Pancreas (tissue), 10 donors: ENCODE measurements at regions not wholly inside any gene's neighbourhood (a gene's known extent, or its start where the extent isn't known, plus 50 kb on each side); places are given as distances from the start of the nearest gene placed in this dataset.

Experiments
- ATAC-seq, 4 donors: fragments of 200-7000 bp; cut with Tn5 transposase; one replicate each; pipeline versions ENCODE4 v1.8.0 to v1.9.1; 2020; ENCODE audit warnings: mild to moderate bottlenecking in 4 of 4, moderate library complexity in 4 of 4
- DNase-seq, 6 donors: peaks; one replicate each; pipeline ENCODE4 v3.0.0-alpha.2; 2020
- FAIRE-seq: peaks from 2 replicates; lab custom pipeline; 2012; peaks lifted over from hg19 to GRCh38; lab: Jason Lieb, UNC
- H3K27ac ChIP-seq, 4 donors: fragments of 200-600 bp; sonication (generic); 1 replicate in 3 of 4; 2 replicates in 1 of 4; pipeline versions ENCODE4 v1.5.0 to v1.8.0; 2020
- H3K27me3 ChIP-seq, 4 donors: fragments of 200-600 bp; one replicate each; pipeline ENCODE4 v1.8.0; 2021
- H3K36me3 ChIP-seq, 3 donors: fragments of 200-600 bp; sonication (generic) in 1 of 3; one replicate each; pipeline versions ENCODE4 v1.5.0 to v1.8.0; 2020 to 2021
- H3K4me1 ChIP-seq, 3 donors: fragments of 200-600 bp; one replicate each; pipeline ENCODE4 v1.8.0; 2021
- H3K4me3 ChIP-seq, 4 donors: fragments of 200-600 bp; sonication (generic) in 2 of 4; one replicate each; pipeline versions ENCODE4 v1.5.0 to v1.8.0; 2020 to 2021
- H3K9me3 ChIP-seq, 4 donors: fragments of 200-600 bp; one replicate each; pipeline ENCODE4 v1.8.0; 2021
- WGBS, 2 donors: extraction: QIAGEN DNeasy Blood & Tissue Kit; methylation state at CpG; one replicate each; pipeline ENCODE4 v1.1.7; 2013; 5-methylcytosine and 5-hydroxymethylcytosine counted together
- intact Hi-C, 3 donors: fragments of 100-400 bp; cut with DNase I; formaldehyde crosslinking; loops; one replicate each; pipeline versions ENCODE4 v1.11.1 to v1.14.2; 2022
- TF ChIP-seq, protein P1 (sequence below), 4 donors: fragments of 200-600 bp; sonication (generic) in 3 of 4; IDR thresholded peaks; one replicate each; pipeline versions ENCODE4 v1.5.0 to v1.8.0; 2021; ENCODE audit warnings: antibody characterized with exemption in 4 of 4
- donor health status: healthy with polysubstance abuse.
- donor health status: DM: no; HTN: no; CAD: no; lungs with moderate emphysema.
- donor health status: DM: no; HTN: no; CAD: no.
- donor health status: control.
- donor health status: control.
- donor health status: Bipolar disorder and iron deficiency.
- donor health status: DM: yes; HTN: yes; CAD: no.
- donor health status: DM: no; HTN: no; CAD: no.
- donor health status: DM: no; HTN: no; CAD: no.
- donor health status: DM: yes; HTN: yes; CAD: no.

DNA sequence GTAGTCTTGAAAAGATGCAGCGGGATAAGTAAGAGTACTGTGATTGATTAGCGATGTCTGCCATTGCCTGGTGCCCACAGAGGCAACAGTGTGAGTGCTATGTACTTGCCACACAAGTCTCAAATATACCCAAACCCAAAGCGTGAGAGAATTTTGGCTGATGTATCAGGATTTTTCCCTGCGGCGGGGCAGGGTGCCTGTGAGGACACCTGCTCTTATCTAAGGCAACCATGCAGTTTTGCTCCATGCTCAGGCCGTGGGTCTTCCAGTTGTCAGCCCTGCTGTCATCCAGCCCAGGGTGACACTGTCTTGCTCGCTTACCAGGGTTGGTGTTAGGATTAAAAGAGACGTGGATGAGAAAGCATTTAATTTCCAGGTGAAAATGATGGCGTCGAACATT lies 202.7 kb downstream of the PTPRU start:
- H3K27ac ChIP-seq = no peak overlapping the region
- TF ChIP-seq, protein P1, sequence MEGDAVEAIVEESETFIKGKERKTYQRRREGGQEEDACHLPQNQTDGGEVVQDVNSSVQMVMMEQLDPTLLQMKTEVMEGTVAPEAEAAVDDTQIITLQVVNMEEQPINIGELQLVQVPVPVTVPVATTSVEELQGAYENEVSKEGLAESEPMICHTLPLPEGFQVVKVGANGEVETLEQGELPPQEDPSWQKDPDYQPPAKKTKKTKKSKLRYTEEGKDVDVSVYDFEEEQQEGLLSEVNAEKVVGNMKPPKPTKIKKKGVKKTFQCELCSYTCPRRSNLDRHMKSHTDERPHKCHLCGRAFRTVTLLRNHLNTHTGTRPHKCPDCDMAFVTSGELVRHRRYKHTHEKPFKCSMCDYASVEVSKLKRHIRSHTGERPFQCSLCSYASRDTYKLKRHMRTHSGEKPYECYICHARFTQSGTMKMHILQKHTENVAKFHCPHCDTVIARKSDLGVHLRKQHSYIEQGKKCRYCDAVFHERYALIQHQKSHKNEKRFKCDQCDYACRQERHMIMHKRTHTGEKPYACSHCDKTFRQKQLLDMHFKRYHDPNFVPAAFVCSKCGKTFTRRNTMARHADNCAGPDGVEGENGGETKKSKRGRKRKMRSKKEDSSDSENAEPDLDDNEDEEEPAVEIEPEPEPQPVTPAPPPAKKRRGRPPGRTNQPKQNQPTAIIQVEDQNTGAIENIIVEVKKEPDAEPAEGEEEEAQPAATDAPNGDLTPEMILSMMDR (IDR thresholded peaks at IDR 0.05) = no peak
- no peaks in the 10 kb centered on the region for H3K36me3 ChIP-seq
- no peaks in the 10 kb centered on the region for H3K27me3 ChIP-seq
- DNase-seq (no peak), ATAC-seq (no peak), FAIRE-seq (no peak)
- no peaks in the 10 kb centered on the region for H3K4me1 ChIP-seq
- H3K4me3 ChIP-seq = no peak overlapping the region
- intact Hi-C loops = no loop called here
- WGBS, 2 donors = 77 to 79% methylated on average over 10 of the region's 10 CpGs
- H3K9me3 ChIP-seq = no peaks in the 10 kb centered on the region

DNA sequence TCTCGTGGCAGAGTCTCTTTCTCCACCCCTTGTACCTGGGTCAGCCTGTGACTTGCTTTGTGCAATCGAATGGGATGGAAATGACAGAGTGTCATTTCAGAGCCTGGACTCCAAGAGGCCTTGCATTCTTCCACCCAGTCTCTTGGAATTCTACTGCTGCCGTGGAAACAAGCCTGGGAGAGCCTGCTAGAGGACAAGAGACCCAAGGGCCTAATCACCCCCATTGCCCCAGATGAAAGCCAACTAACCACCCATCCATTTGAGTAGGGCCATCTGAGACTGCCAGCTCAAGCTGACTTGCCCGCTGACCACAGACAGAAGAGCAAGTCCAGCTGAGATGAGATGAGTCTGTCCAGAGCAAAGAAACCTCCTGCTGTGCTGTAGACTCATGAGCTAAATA lies 201.6 kb downstream of the PTPRU start:
- 60 to 64% methylated on average over 4 of the region's 4 CpGs for whole genome bisulfite sequencing, 2 donors
- Histone ChIP-seq H3K27ac (no peak overlapping the region), H3K36me3 (no peaks in the 10 kb centered on the region), H3K27me3 (no peaks in the 10 kb centered on the region), H3K9me3 (no peaks in the 10 kb centered on the region), H3K4me3 (no peak overlapping the region), H3K4me1 (no peaks in the 10 kb centered on the region)
- TF ChIP-seq, protein P1 (IDR thresholded peaks at IDR 0.05) = no peak
- intact Hi-C loops = no loop called here
- DNase-seq (no peak), ATAC-seq (no peak), FAIRE-seq (no peak)

DNA sequence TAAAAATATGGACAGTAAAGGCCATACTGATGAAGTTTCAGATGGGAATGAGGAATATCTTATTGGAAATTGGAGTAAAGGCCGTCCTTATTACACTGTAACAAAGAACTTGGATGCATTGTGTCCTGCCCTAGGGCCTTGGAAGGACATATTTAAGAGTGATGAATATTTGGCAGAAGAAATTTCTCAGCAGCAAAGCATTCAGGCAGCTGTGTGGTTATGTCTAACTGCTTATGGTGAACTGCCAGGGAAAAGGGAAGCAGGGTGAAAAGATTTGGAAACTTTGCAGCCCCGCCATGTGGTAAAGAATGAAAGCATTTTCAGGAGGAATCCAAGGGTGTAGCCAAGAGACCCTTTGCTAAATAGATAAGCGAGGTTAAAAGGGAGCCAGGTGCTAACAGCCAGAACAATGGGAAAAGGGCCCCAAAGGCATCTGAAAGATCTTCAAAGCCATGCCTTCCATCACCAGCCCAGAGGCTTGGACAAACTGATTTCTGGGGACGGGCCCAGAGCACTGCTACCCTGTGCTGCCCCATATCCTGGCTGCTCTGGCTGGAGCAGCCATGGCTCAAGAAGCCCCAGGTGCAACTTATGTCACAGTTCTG lies 200.0 kb downstream of the PTPRU start:
- DNase-seq (no peak), FAIRE-seq (no peak), ATAC-seq (no peak)
- Histone ChIP-seq H3K27ac (no peak overlapping the region), H3K36me3 (no peaks in the 10 kb centered on the region), H3K9me3 (no peaks in the 10 kb centered on the region), H3K4me3 (no peak overlapping the region), H3K27me3 (no peaks in the 10 kb centered on the region), H3K4me1 (no peaks in the 10 kb centered on the region)
- intact Hi-C loops = no loop called here
- TF ChIP-seq, protein P1 (IDR thresholded peaks at IDR 0.05) = no peak
- 59 to 67% methylated on average over 4 of the region's 4 CpGs for WGBS, 2 donors

DNA sequence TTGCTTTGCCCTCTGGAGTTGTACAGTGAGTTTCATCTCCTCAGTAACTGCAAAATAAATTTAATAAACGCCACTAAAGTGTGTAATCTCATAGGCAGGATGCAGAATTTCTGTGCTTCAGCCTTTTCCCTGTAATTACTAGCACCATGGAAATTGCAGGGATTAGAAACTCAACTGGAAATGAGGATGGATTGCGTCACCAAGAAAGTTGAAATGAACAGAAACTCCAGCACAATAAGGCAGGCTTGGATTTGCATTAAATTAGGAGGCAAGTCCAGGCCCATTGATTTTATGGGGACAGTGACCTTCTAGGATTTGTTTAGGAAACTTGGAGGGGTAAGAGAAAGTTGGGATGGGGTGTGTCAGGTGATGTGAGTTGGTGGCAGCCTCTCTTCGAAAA lies 197.5 kb downstream of the PTPRU start:
- ATAC-seq = no peak
- intact Hi-C loops = no loop called here

DNA sequence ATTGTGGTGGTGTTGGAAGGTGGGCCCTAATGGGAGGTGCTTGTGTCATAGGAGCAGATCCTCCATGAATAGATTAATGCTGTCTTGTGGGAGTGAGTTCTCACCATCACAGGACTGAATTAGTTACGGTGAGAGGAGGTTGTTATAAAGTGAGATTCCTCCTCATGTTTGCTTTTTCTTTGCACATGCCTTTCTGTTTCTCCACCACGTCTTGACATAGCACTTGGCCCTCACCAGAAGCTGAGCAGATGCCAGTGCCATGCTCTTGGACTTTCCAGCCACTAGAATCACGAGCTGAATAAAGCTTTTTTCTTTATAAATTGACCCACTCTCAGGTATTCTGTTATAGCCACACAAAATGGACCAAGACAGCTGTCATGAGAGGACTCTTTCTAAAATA lies 194.8 kb downstream of the PTPRU start:
- 59 to 60% methylated on average over 3 of the region's 3 CpGs for WGBS, 2 donors
- DNase-seq (no peak), ATAC-seq (no peak), FAIRE-seq (no peak)
- no peaks in the 10 kb centered on the region for H3K36me3 ChIP-seq
- no peaks in the 10 kb centered on the region for H3K4me1 ChIP-seq
- no peaks in the 10 kb centered on the region for H3K27me3 ChIP-seq
- H3K4me3 ChIP-seq = no peak overlapping the region
- no peak overlapping the region for H3K27ac ChIP-seq
- intact Hi-C loops = no loop called here
- TF ChIP-seq, protein P1 (IDR thresholded peaks at IDR 0.05) = no peak
- no peaks in the 10 kb centered on the region for H3K9me3 ChIP-seq

More for the DNA sequence above, 197.5 kb downstream of the PTPRU start:
- FAIRE-seq (no peak), DNase-seq (no peak)
- Histone ChIP-seq H3K27ac (no peak overlapping the region), H3K9me3 (no peaks in the 10 kb centered on the region), H3K27me3 (no peaks in the 10 kb centered on the region), H3K4me3 (no peak overlapping the region), H3K36me3 (no peaks in the 10 kb centered on the region), H3K4me1 (no peaks in the 10 kb centered on the region)
- whole genome bisulfite sequencing, 2 donors = 66 to 70% methylated on average over 3 of the region's 3 CpGs
- TF ChIP-seq, protein P1 (IDR thresholded peaks at IDR 0.05) = no peak
